IMR-90 (cell line): ENCODE measurements at regions not wholly inside any gene's neighbourhood (a gene's known extent, or its start where the extent isn't known, plus 50 kb on each side); places are given as distances from the start of the nearest gene placed in this dataset.

Source experiments
- ATAC-seq: fragments of 200-7000 bp; cut with Tn5 transposase; 2 replicates; pipeline ENCODE4 v1.9.1; 2020; ENCODE audit warnings: low read depth, mild to moderate bottlenecking, moderate library complexity
- BruUV-seq: library from RNA; stranded (reverse); fragments of 400-500 nt; replicated peaks from 2 replicates; lab custom pipeline; 2021; lab: Mats Ljungman, UMichigan
- CTCF ChIA-PET: fragments of 300-600 bp; formaldehyde crosslinking; extraction: SDS; loops from one replicate; lab custom pipeline; 2021; ENCODE audit warnings: antibody characterized with exemption; lab: Yijun Ruan, JAX
- POLR2A ChIA-PET: fragments of 300-600 bp; sonication (Branson Sonifier 250); formaldehyde crosslinking; loops from one replicate; lab custom pipeline; 2022; ENCODE audit warnings: antibody characterized with exemption; ENCODE audit not compliant: unreplicated experiment; lab: Charles Lee
- DNase-seq: peaks from one replicate; pipeline ENCODE4 v3.0.0; 2013
- H2AFZ ChIP-seq: replicated peaks from 2 replicates; pipeline ENCODE3; 2013; ENCODE audit warnings: low read length, mild to moderate bottlenecking; ENCODE audit not compliant: poor library complexity
- H2AK5ac ChIP-seq: 2 replicates; pipeline ENCODE4 v1.6.1; 2013; ENCODE audit warnings: low read depth, low read length, inconsistent platforms
- H2AK9ac ChIP-seq: replicated peaks from 2 replicates; pipeline ENCODE3; 2013; ENCODE audit warnings: mild to moderate bottlenecking, low read depth, low read length, moderate library complexity; ENCODE audit not compliant: poor library complexity
- H2BK120ac ChIP-seq: 2 replicates; pipeline ENCODE4 v1.6.1; 2013; ENCODE audit warnings: low read depth, low read length, inconsistent platforms
- H2BK15ac ChIP-seq: 3 replicates; pipeline ENCODE4 v1.6.1; 2013; ENCODE audit warnings: low read depth, low read length, inconsistent platforms
- H2BK20ac ChIP-seq: 2 replicates; pipeline ENCODE4 v1.6.1; 2013; ENCODE audit warnings: low read depth, mild to moderate bottlenecking, inconsistent platforms, low read length, moderate library complexity
- H2BK5ac ChIP-seq: 2 replicates; pipeline ENCODE4 v1.6.1; 2013; ENCODE audit warnings: mild to moderate bottlenecking, low read depth, low read length, inconsistent platforms; ENCODE audit not compliant: poor library complexity, severe bottlenecking
- H3K14ac ChIP-seq: replicated peaks from 2 replicates; pipeline ENCODE4 v1.6.1; 2013; ENCODE audit warnings: low read depth, low read length, inconsistent platforms
- H3K18ac ChIP-seq: 2 replicates; pipeline ENCODE4 v1.6.1; 2013; ENCODE audit warnings: low read depth, low read length, control low read depth
- H3K23ac ChIP-seq: 2 replicates; pipeline ENCODE4 v1.6.1; 2013; ENCODE audit warnings: low read depth, low read length, inconsistent platforms
- H3K27ac ChIP-seq: 2 replicates; pipeline ENCODE4 v1.5.1; 2013; ENCODE audit warnings: mild to moderate bottlenecking, control low read depth, low read length; ENCODE audit not compliant: insufficient read depth
- H3K27me3 ChIP-seq: 2 replicates; pipeline ENCODE4 v1.6.1; 2013; ENCODE audit warnings: low read length; ENCODE audit not compliant: control insufficient read depth, insufficient read depth
- H3K36me3 ChIP-seq: 2 replicates; pipeline ENCODE4 v1.6.1; 2013; ENCODE audit warnings: low read length, mixed read lengths; ENCODE audit not compliant: control insufficient read depth, insufficient read depth
- H3K4ac ChIP-seq: 2 replicates; pipeline ENCODE4 v1.6.1; 2013; ENCODE audit warnings: low read depth, low read length, inconsistent platforms
- H3K4me1 ChIP-seq: 2 replicates; pipeline ENCODE4 v1.6.1; 2013; ENCODE audit warnings: low read length, mixed read lengths; ENCODE audit not compliant: control insufficient read depth, insufficient read depth
- H3K4me2 ChIP-seq: 2 replicates; pipeline ENCODE4 v1.6.1; 2013; ENCODE audit warnings: low read depth, mild to moderate bottlenecking, control low read depth, low read length, moderate library complexity
- H3K4me3 ChIP-seq: 2 replicates; pipeline ENCODE4 v1.5.1; 2013; ENCODE audit warnings: low read depth, mild to moderate bottlenecking, control low read depth, low read length, moderate library complexity; ENCODE audit not compliant: insufficient read depth
- H3K56ac ChIP-seq: 2 replicates; pipeline ENCODE4 v1.6.1; 2013; ENCODE audit warnings: low read length, inconsistent platforms; ENCODE audit not compliant: insufficient read depth; ENCODE audit errors: extremely low read depth
- H3K79me1 ChIP-seq, 2 experiments: 2 replicates each; pipeline ENCODE4 v1.6.1; 2013; ENCODE audit warnings: low read length in 2 of 2, inconsistent platforms in 1 of 2, low read depth in 1 of 2
- H3K9ac ChIP-seq: 2 replicates; pipeline ENCODE4 v1.6.1; 2013; ENCODE audit warnings: low read depth, low read length, control low read depth
- H3K9me1 ChIP-seq: 2 replicates; pipeline ENCODE4 v1.6.1; 2013; ENCODE audit warnings: low read length, inconsistent platforms; ENCODE audit not compliant: insufficient read depth
- H3K9me3 ChIP-seq: 2 replicates; pipeline ENCODE4 v1.6.1; 2013; ENCODE audit warnings: low read length; ENCODE audit not compliant: control insufficient read depth, insufficient read depth
- H4K20me1 ChIP-seq: 2 replicates; pipeline ENCODE4 v1.6.1; 2013; ENCODE audit warnings: low read length, inconsistent platforms; ENCODE audit not compliant: insufficient read depth
- H4K5ac ChIP-seq: 2 replicates; pipeline ENCODE4 v1.6.1; 2013; ENCODE audit warnings: mild to moderate bottlenecking, low read depth, low read length, control low read depth
- H4K8ac ChIP-seq, 2 experiments: 2 replicates each; pipeline ENCODE4 v1.6.1; 2013; ENCODE audit warnings: low read depth in 2 of 2, low read length in 2 of 2, control low read depth in 1 of 2, inconsistent platforms in 1 of 2
- H4K91ac ChIP-seq: 2 replicates; pipeline ENCODE4 v1.6.1; 2013; ENCODE audit warnings: low read depth, low read length, inconsistent platforms; ENCODE audit not compliant: insufficient read depth
- BHLHE40 ChIP-seq: fragments of 150-350 bp; IDR thresholded peaks from 2 replicates; pipeline ENCODE4 v1.6.1; 2016; ENCODE audit warnings: mild to moderate bottlenecking, low read depth, low read length
- CEBPB ChIP-seq: IDR thresholded peaks from 2 replicates; pipeline ENCODE4 v1.6.1; 2012; ENCODE audit warnings: low read depth, low read length, improper control_type of control experiment
- CHD1 ChIP-seq: IDR thresholded peaks from 2 replicates; pipeline ENCODE4 v1.6.1; 2012; ENCODE audit warnings: low read depth, low read length, improper control_type of control experiment
- MAZ ChIP-seq: IDR thresholded peaks from 2 replicates; pipeline ENCODE4 v1.6.1; 2012; ENCODE audit warnings: low read depth, mild to moderate bottlenecking, low read length, improper control_type of control experiment, moderate library complexity, borderline replicate concordance
- MXI1 ChIP-seq: IDR thresholded peaks from 2 replicates; pipeline ENCODE4 v1.6.1; 2012; ENCODE audit warnings: low read depth, mild to moderate bottlenecking, low read length, moderate library complexity, borderline replicate concordance
- POLR2A ChIP-seq: IDR thresholded peaks from 2 replicates; pipeline ENCODE4 v1.6.1; 2012; ENCODE audit warnings: mild to moderate bottlenecking, low read depth, low read length
- SMC3 ChIP-seq: fragments of 150-350 bp; IDR thresholded peaks from 2 replicates; pipeline ENCODE4 v1.6.1; 2016; ENCODE audit warnings: low read depth, mild to moderate bottlenecking, antibody characterized with exemption, low read length, moderate library complexity
- WGBS, 2 experiments: methylation state at CpG; one replicate each; pipeline versions ENCODE4 v1.1.5 to v1.1.7; 2013; ENCODE audit warnings: missing lambda C conversion rate in 2 of 2; ENCODE audit not compliant: insufficient read length in 1 of 2; ENCODE audit errors: extremely low coverage in 2 of 2; 5-methylcytosine and 5-hydroxymethylcytosine counted together
- dilution Hi-C: fragments of 300-500 bp; cut with HindIII; formaldehyde crosslinking; loops from one replicate; pipeline ENCODE4 v1.14.3; 2018; ENCODE audit warnings: low sequenced_read_pairs; ENCODE audit not compliant: unreplicated experiment
- in situ Hi-C: fragments of 300-500 bp; cut with MboI; formaldehyde crosslinking; loops from 3 replicates; pipeline ENCODE4 v1.14.3; 2019; ENCODE audit warnings: low sequenced_read_pairs, inconsistent platforms, mixed read lengths
- intact Hi-C: fragments of 100-400 bp; cut with micrococcal nuclease; formaldehyde crosslinking; loops from 2 replicates; pipeline ENCODE4 v1.10.0; 2022
- TF ChIP-seq, protein P1 (sequence below): fragments of 150-350 bp; IDR thresholded peaks from 2 replicates; pipeline ENCODE4 v1.6.1; 2017; ENCODE audit warnings: mild to moderate bottlenecking, antibody characterized with exemption, low read length, low read depth

DNA sequence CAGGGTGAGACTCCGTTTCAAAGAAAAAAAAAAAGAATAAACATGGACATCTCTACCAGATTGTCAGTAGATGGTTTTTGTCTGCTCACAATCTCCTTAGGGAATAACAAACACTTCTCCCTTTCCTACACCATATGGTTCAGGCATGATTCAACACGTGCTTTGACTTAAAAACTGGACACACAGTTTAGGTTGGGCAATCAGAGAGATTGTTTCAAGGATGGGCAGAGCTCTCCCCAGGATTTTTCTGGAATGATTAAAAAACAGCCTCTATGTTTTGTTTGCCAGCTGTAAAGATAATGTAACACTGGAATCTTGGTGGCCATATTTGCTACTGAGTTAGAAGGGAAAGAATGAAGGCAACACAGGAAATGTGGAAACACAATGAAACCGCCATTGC is 150.1 kb upstream of the TSC22D1 start:
- Histone ChIP-seq H3K4ac (peak overlapping the region; percentile 84; the same call in 1 of the 2 replicates), H2AK9ac (no peak overlapping the region), H3K27ac (peak overlapping the region; percentile 96; the same call in 1 of the 2 replicates), H2AK5ac (0 out of 2 replicates have a peak overlapping the region, but pooled peaks have one; percentile 75), H2BK120ac (peak overlapping the region; percentile 90; the same call in 1 of the 2 replicates), H2AFZ (no peak overlapping the region), H3K36me3 (no peaks in the 10 kb centered on the region), H3K27me3 (no peaks in the 10 kb centered on the region), H4K5ac (peak overlapping the region; percentile 83), H3K23ac (peak overlapping the region; percentile 62; the same call in 1 of the 2 replicates), H3K4me2 (no peak overlapping the region), H3K4me3 (no peak overlapping the region), H3K56ac (peak overlapping the region; percentile 26; the same call in 1 of the 2 replicates), H4K91ac (peak overlapping the region; percentile 65; the same call in 1 of the 2 replicates), H3K4me1 (peaks cover 6% of the 10 kb centered on the region), H3K9ac (no peak overlapping the region; the same call in 1 of the 2 replicates), H4K8ac (peak overlapping the region; percentile 69 to 94), H3K9me1 (no peaks in the 10 kb centered on the region), H4K20me1 (no peaks in the 10 kb centered on the region), H2BK20ac (peak overlapping the region; percentile 86), H3K79me1 (no peaks in the 10 kb centered on the region), H3K9me3 (peaks cover 4% of the 10 kb centered on the region), H3K18ac (peak overlapping the region; percentile 95), H2BK15ac (peak overlapping the region; percentile 85; the same call in 2 of the 3 replicates), H2BK5ac (peak overlapping the region; percentile 85), H3K14ac (0 out of 2 replicates have a peak overlapping the region, but pooled peaks have one; percentile 77)
- ChIA-PET POLR2A (no interaction called here), CTCF (interaction anchor here (0.6 to 1.7 kb wide), 3 partner anchors 9 to 424 kb away, joined by 3 to 6 read pairs (median 3); no protein-coding TSS in a partner anchor)
- no CpG with 5 or more reads among the region's 3 CpGs for WGBS, 2 experiments
- dilution Hi-C loops (no loop called here), in situ Hi-C loops (no loop called here), intact Hi-C loops (loop anchor here (5.0 kb wide), 1 partner anchor 149 kb away; the partner anchor contains the start of gene TSC22D1)
- BruUV-seq, result no TSS peak
- ATAC-seq (peak; percentile 96), DNase-seq (peak; percentile 90)
- TF ChIP-seq, protein P1, sequence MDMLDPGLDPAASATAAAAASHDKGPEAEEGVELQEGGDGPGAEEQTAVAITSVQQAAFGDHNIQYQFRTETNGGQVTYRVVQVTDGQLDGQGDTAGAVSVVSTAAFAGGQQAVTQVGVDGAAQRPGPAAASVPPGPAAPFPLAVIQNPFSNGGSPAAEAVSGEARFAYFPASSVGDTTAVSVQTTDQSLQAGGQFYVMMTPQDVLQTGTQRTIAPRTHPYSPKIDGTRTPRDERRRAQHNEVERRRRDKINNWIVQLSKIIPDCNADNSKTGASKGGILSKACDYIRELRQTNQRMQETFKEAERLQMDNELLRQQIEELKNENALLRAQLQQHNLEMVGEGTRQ, result 0 out of 2 replicates have a peak, but pooled peaks have one; percentile 26
- TF ChIP-seq CEBPB, result peak; percentile 89
- peak; percentile 85 for TF ChIP-seq BHLHE40
- no peak for TF ChIP-seq POLR2A
- TF ChIP-seq SMC3, result no peak
- TF ChIP-seq MAZ, result no peak
- peak; percentile 84 for TF ChIP-seq MXI1
- no peak for TF ChIP-seq CHD1
